ENCODE measurements at regions not wholly inside any gene's neighbourhood (a gene's known extent, or its start where the extent isn't known, plus 50 kb on each side); places are given as distances from the start of the nearest gene placed in this dataset.

GRCh38 chr18:27585602-27586173 lies 400.6 kb upstream of the CHST9 start:
- no peaks in the 10 kb centered on the region for H3K79me2 ChIP-seq (ENCODE audit: low read depth)
- BruUV-seq (replicated peaks): no TSS peak
- H3F3A ChIP-seq (ENCODE audit: insufficient read depth, low read depth): no peaks in the 10 kb centered on the region
- intact Hi-C loops (cut with micrococcal nuclease; ENCODE audit: unreplicated experiment): no loop called here
- ChIA-PET CTCF (no interaction called here), POLR2A (ENCODE audit: unreplicated experiment) (no interaction called here)
- H3K27ac ChIP-seq: no peak overlapping the region
- TF ChIP-seq EZH2 (IDR thresholded peaks at IDR 0.05; ENCODE audit: low read depth): no peak
- no peak for TF ChIP-seq CTCF (conservative IDR thresholded peaks at IDR 0.05)
- no peaks in the 10 kb centered on the region for H3K27me3 ChIP-seq (ENCODE audit: insufficient read depth, low read depth)
- H3K9me3 ChIP-seq (ENCODE audit: insufficient read depth, low read depth): no peaks in the 10 kb centered on the region
- no peaks in the 10 kb centered on the region for H3K36me3 ChIP-seq (ENCODE audit: low read depth)
- H3K4me2 ChIP-seq: no peak overlapping the region
- H4K20me1 ChIP-seq (ENCODE audit: insufficient read depth): no peaks in the 10 kb centered on the region
- no peak overlapping the region for H2AFZ ChIP-seq
- no peaks in the 10 kb centered on the region for H3K9me2 ChIP-seq (ENCODE audit: insufficient read depth)
- H3K4me1 ChIP-seq (replicated peaks; ENCODE audit: insufficient read depth): no peaks in the 10 kb centered on the region
- H3K4me3 ChIP-seq: no peak overlapping the region
- no peak for DNase-seq

GRCh38 chr18:27583466-27583865 lies 398.4 kb upstream of the CHST9 start:
- Histone ChIP-seq H3K27ac (no peak overlapping the region), H3K27me3 (ENCODE audit: insufficient read depth, low read depth) (no peaks in the 10 kb centered on the region), H3K4me3 (no peak overlapping the region), H4K20me1 (ENCODE audit: insufficient read depth) (no peaks in the 10 kb centered on the region), H3F3A (ENCODE audit: insufficient read depth, low read depth) (no peaks in the 10 kb centered on the region), H3K9me2 (ENCODE audit: insufficient read depth) (no peaks in the 10 kb centered on the region), H3K79me2 (ENCODE audit: low read depth) (no peaks in the 10 kb centered on the region), H3K4me2 (no peak overlapping the region), H3K9me3 (ENCODE audit: insufficient read depth, low read depth) (no peaks in the 10 kb centered on the region), H2AFZ (no peak overlapping the region), H3K4me1 (replicated peaks; ENCODE audit: insufficient read depth) (no peaks in the 10 kb centered on the region), H3K36me3 (ENCODE audit: low read depth) (no peaks in the 10 kb centered on the region)
- ChIA-PET POLR2A (ENCODE audit: unreplicated experiment) (no interaction called here), CTCF (no interaction called here)
- intact Hi-C loops (cut with micrococcal nuclease; ENCODE audit: unreplicated experiment): loop anchor here (5.0 kb wide), 1 partner anchor 1321 kb away; no protein-coding TSS in a partner anchor
- no peak for TF ChIP-seq CTCF (conservative IDR thresholded peaks at IDR 0.05)
- no peak for TF ChIP-seq EZH2 (IDR thresholded peaks at IDR 0.05; ENCODE audit: low read depth)
- no peak for DNase-seq
- BruUV-seq (replicated peaks): no TSS peak

GRCh38 chr18:27582760-27583412 lies 397.8 kb upstream of the CHST9 start:
- BruUV-seq (replicated peaks): no TSS peak
- CTCF ChIA-PET: no interaction called here
- Histone ChIP-seq H3K4me1 (replicated peaks; ENCODE audit: insufficient read depth) (no peaks in the 10 kb centered on the region), H3K4me3 (no peak overlapping the region), H3K9me3 (ENCODE audit: insufficient read depth, low read depth) (no peaks in the 10 kb centered on the region), H3K27me3 (ENCODE audit: insufficient read depth, low read depth) (no peaks in the 10 kb centered on the region), H3K27ac (no peak overlapping the region), H2AFZ (no peak overlapping the region), H3K9me2 (ENCODE audit: insufficient read depth) (no peaks in the 10 kb centered on the region), H3K4me2 (no peak overlapping the region), H3K36me3 (ENCODE audit: low read depth) (no peaks in the 10 kb centered on the region), H3F3A (ENCODE audit: insufficient read depth, low read depth) (no peaks in the 10 kb centered on the region), H4K20me1 (ENCODE audit: insufficient read depth) (no peaks in the 10 kb centered on the region), H3K79me2 (ENCODE audit: low read depth) (no peaks in the 10 kb centered on the region)
- POLR2A ChIA-PET (ENCODE audit: unreplicated experiment): no interaction called here
- no peak for DNase-seq
- intact Hi-C loops (cut with micrococcal nuclease; ENCODE audit: unreplicated experiment): loop anchor here (5.0 kb wide), 1 partner anchor 1321 kb away; no protein-coding TSS in a partner anchor
- TF ChIP-seq EZH2 (IDR thresholded peaks at IDR 0.05; ENCODE audit: low read depth) (no peak), CTCF (conservative IDR thresholded peaks at IDR 0.05) (no peak)

Measured in PC-9 (cell line).